GM12872 (cell line): ENCODE measurements at regions not wholly inside any gene's neighbourhood (a gene's known extent, or its start where the extent isn't known, plus 50 kb on each side); places are given as distances from the start of the nearest gene placed in this dataset.

ENCODE experiments used
- CTCF ChIP-seq: IDR thresholded peaks from 3 replicates; pipeline ENCODE4 v1.5.1; 2011; ENCODE audit warnings: low read depth, mild to moderate bottlenecking, low read length, moderate library complexity; ENCODE audit not compliant: insufficient read depth

- TF ChIP-seq CTCF = no peak
These were observed 89.5 kb upstream of the FGF3 start for GRCh38 chr11:69908511-69909220.

GRCh38 chr11:69909561-69910518 is 90.6 kb upstream of the FGF3 start:
- TF ChIP-seq CTCF = peak; percentile 68

GRCh38 chr11:69910519-69911309 is 91.5 kb upstream of the FGF3 start:
- TF ChIP-seq CTCF = no peak

GRCh38 chr11:69911310-69912160 is 92.3 kb upstream of the FGF3 start:
- TF ChIP-seq CTCF = no peak

- no peak for TF ChIP-seq CTCF
These were observed 93.1 kb upstream of the FGF3 start for GRCh38 chr11:69912161-69912910.

- peak; percentile 46 for TF ChIP-seq CTCF
These were observed 93.8 kb upstream of the FGF3 start for GRCh38 chr11:69912911-69913451.
